ENCODE measurements at regions not wholly inside any gene's neighbourhood (a gene's known extent, or its start where the extent isn't known, plus 50 kb on each side); places are given as distances from the start of the nearest gene placed in this dataset.

DNA sequence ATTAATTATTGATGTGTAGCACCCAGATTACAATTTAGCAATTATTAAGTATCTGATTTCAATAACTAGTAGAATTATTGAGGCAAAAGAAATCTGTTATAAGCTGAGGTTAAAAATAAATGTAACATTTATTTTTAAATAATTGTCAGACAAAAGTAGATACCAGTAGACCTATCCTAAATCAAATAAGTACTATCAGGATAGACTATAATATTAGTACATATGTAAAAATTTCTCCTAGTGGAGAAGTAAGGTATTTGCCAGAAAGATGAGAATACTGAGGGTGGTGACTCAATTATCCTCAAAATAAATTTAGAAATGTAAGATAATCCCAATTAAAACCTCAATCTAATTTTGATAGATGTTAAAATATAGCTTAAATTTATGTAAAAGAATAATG is 377.8 kb upstream of the CHRM3 start:
- TF ChIP-seq ZNF623 (tag by site-specific recombination; IDR thresholded peaks at IDR 0.05) = no peak
- TF ChIP-seq ZNF335 (tag by site-specific recombination; conservative IDR thresholded peaks at IDR 0.05) = no peak
- no peak for TF ChIP-seq ZSCAN23 (tag by site-specific recombination; IDR thresholded peaks at IDR 0.05)
- TF ChIP-seq, protein P1, sequence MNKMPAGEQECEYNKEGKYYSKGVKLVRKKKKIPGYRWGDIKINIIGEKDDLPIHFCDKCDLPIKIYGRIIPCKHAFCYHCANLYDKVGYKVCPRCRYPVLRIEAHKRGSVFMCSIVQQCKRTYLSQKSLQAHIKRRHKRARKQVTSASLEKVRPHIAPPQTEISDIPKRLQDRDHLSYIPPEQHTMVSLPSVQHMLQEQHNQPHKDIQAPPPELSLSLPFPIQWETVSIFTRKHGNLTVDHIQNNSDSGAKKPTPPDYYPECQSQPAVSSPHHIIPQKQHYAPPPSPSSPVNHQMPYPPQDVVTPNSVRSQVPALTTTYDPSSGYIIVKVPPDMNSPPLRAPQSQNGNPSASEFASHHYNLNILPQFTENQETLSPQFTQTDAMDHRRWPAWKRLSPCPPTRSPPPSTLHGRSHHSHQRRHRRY (tag by site-specific recombination; IDR thresholded peaks at IDR 0.05) = no peak
- no peaks in the 10 kb centered on the region for H3K4me1 ChIP-seq (ENCODE audit: control insufficient read depth, insufficient read depth, low read length)
- H3K9me3 ChIP-seq (ENCODE audit: control insufficient read depth, insufficient read depth, low read depth, low read length) = no peaks in the 10 kb centered on the region
- no peaks in the 10 kb centered on the region for H3K36me3 ChIP-seq (ENCODE audit: control insufficient read depth in 2 of 2, insufficient read depth in 1 of 2, low read length in 2 of 2)
- ChIA-PET POLR2A (no interaction called here), CTCF (no interaction called here)
- no peak overlapping the region for H3K4me3 ChIP-seq (ENCODE audit: low read depth, low read length)
- H3K27ac ChIP-seq (ENCODE audit: extremely low read depth, low read depth, low read length) = no peak overlapping the region

DNA sequence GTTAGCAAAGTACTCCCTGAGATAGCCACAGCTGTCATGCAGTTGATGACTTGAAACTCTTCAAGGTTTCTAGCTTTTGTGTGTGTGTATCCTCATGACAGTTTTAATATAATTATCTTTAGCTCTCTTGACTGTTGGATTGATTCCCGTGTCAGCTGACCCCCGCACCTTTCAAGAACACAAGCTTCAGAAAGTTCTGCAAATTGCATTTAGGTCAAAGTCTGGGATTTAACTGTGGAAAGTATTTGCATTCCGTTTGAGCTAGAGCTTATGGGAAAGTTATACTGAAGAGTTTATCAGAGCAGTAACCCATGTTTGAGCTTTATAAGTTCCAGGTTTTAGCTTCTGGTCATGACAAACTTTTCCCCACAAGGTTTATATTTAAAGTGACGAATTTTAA is 380.1 kb upstream of the CHRM3 start:
- ChIA-PET POLR2A (no interaction called here), CTCF (no interaction called here)

More for the DNA sequence above, 380.1 kb upstream of the CHRM3 start:
- Histone ChIP-seq H3K27ac (ENCODE audit: extremely low read depth, low read depth, low read length) (no peak overlapping the region), H3K4me1 (ENCODE audit: control insufficient read depth, insufficient read depth, low read length) (no peaks in the 10 kb centered on the region), H3K36me3 (ENCODE audit: control insufficient read depth in 2 of 2, insufficient read depth in 1 of 2, low read length in 2 of 2) (no peaks in the 10 kb centered on the region), H3K4me3 (ENCODE audit: low read depth, low read length) (no peak overlapping the region), H3K9me3 (ENCODE audit: control insufficient read depth, insufficient read depth, low read depth, low read length) (no peaks in the 10 kb centered on the region)
- TF ChIP-seq, protein P2, sequence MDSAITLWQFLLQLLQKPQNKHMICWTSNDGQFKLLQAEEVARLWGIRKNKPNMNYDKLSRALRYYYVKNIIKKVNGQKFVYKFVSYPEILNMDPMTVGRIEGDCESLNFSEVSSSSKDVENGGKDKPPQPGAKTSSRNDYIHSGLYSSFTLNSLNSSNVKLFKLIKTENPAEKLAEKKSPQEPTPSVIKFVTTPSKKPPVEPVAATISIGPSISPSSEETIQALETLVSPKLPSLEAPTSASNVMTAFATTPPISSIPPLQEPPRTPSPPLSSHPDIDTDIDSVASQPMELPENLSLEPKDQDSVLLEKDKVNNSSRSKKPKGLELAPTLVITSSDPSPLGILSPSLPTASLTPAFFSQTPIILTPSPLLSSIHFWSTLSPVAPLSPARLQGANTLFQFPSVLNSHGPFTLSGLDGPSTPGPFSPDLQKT (IDR thresholded peaks at IDR 0.05; ENCODE audit: borderline replicate concordance, low read depth, low read length) = no peak
- TF ChIP-seq ZNF621 (tag by site-specific recombination; IDR thresholded peaks at IDR 0.05) (no peak), ZNF624 (tag by site-specific recombination; IDR thresholded peaks at IDR 0.05) (no peak), ZNF501 (tag by site-specific recombination; IDR thresholded peaks at IDR 0.05) (no peak), SALL2 (tag by site-specific recombination; IDR thresholded peaks at IDR 0.05; ENCODE audit: borderline replicate concordance) (no peak), ZNF133 (tag by site-specific recombination; IDR thresholded peaks at IDR 0.05) (no peak), ZNF654 (tag by site-specific recombination; IDR thresholded peaks at IDR 0.05; ENCODE audit: low read depth) (no peak), YY2 (tag by site-specific recombination; IDR thresholded peaks at IDR 0.05) (no peak), SCRT2 (tag by site-specific recombination; IDR thresholded peaks at IDR 0.05) (no peak), GLI2 (tag by site-specific recombination; IDR thresholded peaks at IDR 0.05; ENCODE audit: borderline replicate concordance, low read depth) (no peak), ZNF354C (tag by site-specific recombination; IDR thresholded peaks at IDR 0.05; ENCODE audit: borderline replicate concordance, low read depth) (no peak), ZNF157 (tag by site-specific recombination; IDR thresholded peaks at IDR 0.05) (no peak), ZNF768 (tag by site-specific recombination; IDR thresholded peaks at IDR 0.05) (no peak), ZNF223 (tag by site-specific recombination; IDR thresholded peaks at IDR 0.05) (no peak)
- TF ChIP-seq, protein P3, sequence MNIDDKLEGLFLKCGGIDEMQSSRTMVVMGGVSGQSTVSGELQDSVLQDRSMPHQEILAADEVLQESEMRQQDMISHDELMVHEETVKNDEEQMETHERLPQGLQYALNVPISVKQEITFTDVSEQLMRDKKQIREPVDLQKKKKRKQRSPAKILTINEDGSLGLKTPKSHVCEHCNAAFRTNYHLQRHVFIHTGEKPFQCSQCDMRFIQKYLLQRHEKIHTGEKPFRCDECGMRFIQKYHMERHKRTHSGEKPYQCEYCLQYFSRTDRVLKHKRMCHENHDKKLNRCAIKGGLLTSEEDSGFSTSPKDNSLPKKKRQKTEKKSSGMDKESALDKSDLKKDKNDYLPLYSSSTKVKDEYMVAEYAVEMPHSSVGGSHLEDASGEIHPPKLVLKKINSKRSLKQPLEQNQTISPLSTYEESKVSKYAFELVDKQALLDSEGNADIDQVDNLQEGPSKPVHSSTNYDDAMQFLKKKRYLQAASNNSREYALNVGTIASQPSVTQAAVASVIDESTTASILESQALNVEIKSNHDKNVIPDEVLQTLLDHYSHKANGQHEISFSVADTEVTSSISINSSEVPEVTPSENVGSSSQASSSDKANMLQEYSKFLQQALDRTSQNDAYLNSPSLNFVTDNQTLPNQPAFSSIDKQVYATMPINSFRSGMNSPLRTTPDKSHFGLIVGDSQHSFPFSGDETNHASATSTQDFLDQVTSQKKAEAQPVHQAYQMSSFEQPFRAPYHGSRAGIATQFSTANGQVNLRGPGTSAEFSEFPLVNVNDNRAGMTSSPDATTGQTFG (tag by site-specific recombination; IDR thresholded peaks at IDR 0.05; ENCODE audit: borderline replicate concordance) = no peak
- TF ChIP-seq, protein P4, sequence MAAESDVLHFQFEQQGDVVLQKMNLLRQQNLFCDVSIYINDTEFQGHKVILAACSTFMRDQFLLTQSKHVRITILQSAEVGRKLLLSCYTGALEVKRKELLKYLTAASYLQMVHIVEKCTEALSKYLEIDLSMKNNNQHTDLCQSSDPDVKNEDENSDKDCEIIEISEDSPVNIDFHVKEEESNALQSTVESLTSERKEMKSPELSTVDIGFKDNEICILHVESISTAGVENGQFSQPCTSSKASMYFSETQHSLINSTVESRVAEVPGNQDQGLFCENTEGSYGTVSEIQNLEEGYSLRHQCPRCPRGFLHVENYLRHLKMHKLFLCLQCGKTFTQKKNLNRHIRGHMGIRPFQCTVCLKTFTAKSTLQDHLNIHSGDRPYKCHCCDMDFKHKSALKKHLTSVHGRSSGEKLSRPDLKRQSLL (tag by site-specific recombination; IDR thresholded peaks at IDR 0.05) = no peak
- TF ChIP-seq, protein P5, sequence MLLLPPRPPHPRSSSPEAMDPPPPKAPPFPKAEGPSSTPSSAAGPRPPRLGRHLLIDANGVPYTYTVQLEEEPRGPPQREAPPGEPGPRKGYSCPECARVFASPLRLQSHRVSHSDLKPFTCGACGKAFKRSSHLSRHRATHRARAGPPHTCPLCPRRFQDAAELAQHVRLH (tag by site-specific recombination; IDR thresholded peaks at IDR 0.05) = no peak
- TF ChIP-seq, protein P6, sequence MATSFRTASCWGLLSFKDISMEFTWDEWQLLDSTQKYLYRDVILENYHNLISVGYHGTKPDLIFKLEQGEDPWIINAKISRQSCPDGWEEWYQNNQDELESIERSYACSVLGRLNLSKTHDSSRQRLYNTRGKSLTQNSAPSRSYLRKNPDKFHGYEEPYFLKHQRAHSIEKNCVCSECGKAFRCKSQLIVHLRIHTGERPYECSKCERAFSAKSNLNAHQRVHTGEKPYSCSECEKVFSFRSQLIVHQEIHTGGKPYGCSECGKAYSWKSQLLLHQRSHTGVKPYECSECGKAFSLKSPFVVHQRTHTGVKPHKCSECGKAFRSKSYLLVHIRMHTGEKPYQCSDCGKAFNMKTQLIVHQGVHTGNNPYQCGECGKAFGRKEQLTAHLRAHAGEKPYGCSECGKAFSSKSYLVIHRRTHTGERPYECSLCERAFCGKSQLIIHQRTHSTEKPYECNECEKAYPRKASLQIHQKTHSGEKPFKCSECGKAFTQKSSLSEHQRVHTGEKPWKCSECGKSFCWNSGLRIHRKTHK (tag by site-specific recombination; IDR thresholded peaks at IDR 0.05) = no peak
